Effector memory CD8-positive, alpha-beta T cell (primary cell): ENCODE measurements at regions not wholly inside any gene's neighbourhood (a gene's known extent, or its start where the extent isn't known, plus 50 kb on each side); places are given as distances from the start of the nearest gene placed in this dataset.
A peak's percentile ranks its signal among the peaks of the same experiment; 100 is the strongest.

Source experiments
- ATAC-seq: fragments of 150-1000 bp; cut with Tn5 transposase; replicated peaks from 2 replicates; pipeline ENCODE4 v1.10.0; 2021; ENCODE audit warnings: mild to moderate bottlenecking, moderate library complexity
- DNase-seq, 3 experiments: peaks; one replicate each; pipeline ENCODE4 v3.0.0; 2021
- H3K27ac Mint-ChIP-seq, 2 donors: one replicate each; pipeline ENCODE4 v1.8.0; 2022; ENCODE audit warnings: mild to moderate bottlenecking in 2 of 2, mixed read lengths in 2 of 2, moderate library complexity in 2 of 2
- H3K27me3 Mint-ChIP-seq, 2 donors: one replicate each; pipeline ENCODE4 v1.8.0; 2022; ENCODE audit warnings: mixed read lengths in 2 of 2
- H3K36me3 Mint-ChIP-seq: one replicate; pipeline ENCODE4 v1.8.0; 2022; ENCODE audit warnings: mild to moderate bottlenecking, moderate library complexity, mixed read lengths; ENCODE audit not compliant: insufficient read depth
- H3K4me1 Mint-ChIP-seq, 2 donors: one replicate each; pipeline ENCODE4 v1.8.0; 2022; ENCODE audit warnings: low read depth in 2 of 2, mixed read lengths in 2 of 2
- H3K4me3 Mint-ChIP-seq, 2 donors: one replicate each; pipeline ENCODE4 v1.8.0; 2022; ENCODE audit warnings: mild to moderate bottlenecking in 2 of 2, mixed read lengths in 2 of 2, moderate library complexity in 2 of 2
- H3K9me3 Mint-ChIP-seq, 2 donors: one replicate each; pipeline ENCODE4 v1.8.0; 2022; ENCODE audit warnings: mixed read lengths in 2 of 2

DNA sequence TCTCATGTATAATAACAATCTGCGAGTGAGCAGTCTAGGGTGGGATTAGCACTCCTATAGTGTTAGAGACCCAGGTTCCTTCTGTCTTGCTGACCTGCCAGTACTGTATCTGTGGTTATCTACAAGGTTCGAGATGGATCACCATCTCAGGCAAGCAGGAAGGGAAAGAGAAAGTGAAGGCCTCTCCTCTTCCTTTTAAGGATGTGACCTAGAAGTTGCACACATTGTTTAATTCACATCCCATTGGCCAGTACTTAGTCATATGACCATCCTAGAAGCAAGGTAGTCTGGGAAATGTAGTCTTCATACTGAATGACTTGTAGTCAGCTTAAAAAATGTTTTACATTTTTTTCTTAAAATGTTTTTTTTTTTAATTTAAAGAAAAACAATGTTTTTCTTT lies 168.6 kb downstream of the CARTPT start:
- Mint-ChIP-seq H3K4me1 (peaks cover 2 to 3% of the 10 kb centered on the region in 2 donors), H3K27ac (no peak overlapping the region), H3K4me3 (peak overlapping the region in 1 of 2 donors; percentile 9), H3K9me3 (peaks cover 2 to 6% of the 10 kb centered on the region in 2 donors), H3K27me3 (peaks cover 36 to 43% of the 10 kb centered on the region in 2 donors), H3K36me3 (no peaks in the 10 kb centered on the region)
- DNase-seq (peak in 2 of 3 experiments; percentile 5 to 22), ATAC-seq (peak; percentile 98)

DNA sequence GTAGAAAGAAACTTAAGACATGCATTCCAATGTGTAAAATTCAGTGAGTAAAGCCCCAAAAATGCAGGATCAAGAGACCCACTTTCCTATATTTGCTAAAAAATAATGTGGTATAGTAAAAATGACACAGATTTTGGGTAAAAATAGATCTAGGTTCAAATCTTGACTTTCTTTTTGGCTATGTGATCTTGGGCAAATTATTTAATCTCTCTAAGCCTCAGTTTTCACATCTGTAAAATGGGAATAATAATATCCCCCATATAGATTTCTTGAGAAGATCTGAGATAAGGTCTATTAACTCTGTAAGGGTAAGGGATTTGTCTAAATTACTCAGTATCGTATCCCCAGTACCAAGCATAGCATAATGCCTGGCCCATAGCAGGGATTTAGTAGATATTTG lies 172.3 kb downstream of the CARTPT start:
- H3K4me3 Mint-ChIP-seq, result no peak overlapping the region
- peaks cover 2 to 6% of the 10 kb centered on the region in 2 donors for H3K9me3 Mint-ChIP-seq
- ATAC-seq (no peak), DNase-seq (no peak)
- H3K27ac Mint-ChIP-seq, result no peak overlapping the region
- peaks cover 27 to 50% of the 10 kb centered on the region in 2 donors for H3K27me3 Mint-ChIP-seq
- H3K4me1 Mint-ChIP-seq, result peaks cover 2 to 3% of the 10 kb centered on the region in 2 donors
- no peaks in the 10 kb centered on the region for H3K36me3 Mint-ChIP-seq

DNA sequence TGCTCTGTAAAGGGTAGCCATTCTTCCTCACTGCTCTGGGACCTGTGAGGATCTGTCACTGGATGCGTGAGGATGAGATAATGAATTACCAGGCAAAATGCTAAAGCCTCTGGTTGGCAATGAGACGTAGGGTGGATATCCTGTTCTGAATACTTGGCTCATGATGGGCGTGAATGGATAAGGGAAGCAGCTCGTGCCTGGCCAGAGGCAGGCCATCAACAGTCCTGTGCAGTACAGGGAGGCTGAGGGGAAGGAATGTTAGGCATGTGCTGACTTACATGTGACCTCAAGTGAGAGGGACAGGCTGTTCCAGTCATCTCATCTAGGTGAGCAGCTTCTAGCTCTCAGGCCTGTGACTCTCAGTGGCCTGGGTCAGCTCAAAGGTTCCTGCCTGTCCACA lies 172.8 kb downstream of the CARTPT start:
- ATAC-seq (no peak), DNase-seq (no peak)
- peaks cover 2 to 6% of the 10 kb centered on the region in 2 donors for H3K9me3 Mint-ChIP-seq
- H3K36me3 Mint-ChIP-seq, result no peaks in the 10 kb centered on the region
- no peak overlapping the region for H3K27ac Mint-ChIP-seq
- peaks cover 2 to 3% of the 10 kb centered on the region in 2 donors for H3K4me1 Mint-ChIP-seq
- no peak overlapping the region for H3K4me3 Mint-ChIP-seq
- peaks cover 28 to 54% of the 10 kb centered on the region in 2 donors for H3K27me3 Mint-ChIP-seq

DNA sequence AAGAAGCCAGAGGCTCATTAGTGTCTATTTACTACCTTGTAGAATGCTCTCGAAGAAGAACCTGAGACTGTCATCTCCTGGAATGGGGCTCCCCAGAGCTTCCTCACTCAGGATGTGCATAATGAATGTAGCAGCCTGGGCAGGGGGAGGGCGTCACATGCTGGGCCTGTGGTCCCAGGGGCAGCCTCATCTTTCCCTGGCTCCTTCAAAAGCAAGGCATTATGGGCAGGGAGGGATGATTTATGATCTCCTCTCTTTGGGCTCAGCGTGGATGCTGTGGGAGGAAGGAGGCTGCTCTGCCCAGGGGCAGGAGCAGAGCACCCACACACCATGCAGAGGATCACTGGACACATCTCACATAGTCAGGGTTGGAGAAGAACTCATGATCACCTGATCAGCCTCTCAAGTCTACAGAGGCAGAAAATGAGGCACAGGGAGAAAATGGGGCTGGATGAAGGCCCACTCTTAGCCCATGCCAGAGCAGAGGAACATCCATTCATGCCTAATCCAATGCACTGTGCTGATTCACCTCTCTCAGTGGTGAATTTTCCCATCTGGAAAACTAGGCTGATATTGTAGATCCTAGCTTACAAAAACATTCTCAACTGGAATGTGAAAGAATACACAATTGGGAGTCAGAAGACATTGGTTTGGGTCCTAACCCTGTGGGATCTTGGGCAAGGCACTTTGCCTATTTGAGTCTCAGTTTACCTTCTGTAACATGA lies 173.7 kb downstream of the CARTPT start:
- Mint-ChIP-seq H3K36me3 (no peaks in the 10 kb centered on the region), H3K27ac (no peak overlapping the region), H3K9me3 (peaks cover 0 to 6% of the 10 kb centered on the region in 2 donors), H3K4me3 (no peak overlapping the region), H3K4me1 (peaks cover 2 to 3% of the 10 kb centered on the region in 2 donors), H3K27me3 (peaks cover 38 to 63% of the 10 kb centered on the region in 2 donors)
- ATAC-seq, result no peak
- DNase-seq, result no peak

DNA sequence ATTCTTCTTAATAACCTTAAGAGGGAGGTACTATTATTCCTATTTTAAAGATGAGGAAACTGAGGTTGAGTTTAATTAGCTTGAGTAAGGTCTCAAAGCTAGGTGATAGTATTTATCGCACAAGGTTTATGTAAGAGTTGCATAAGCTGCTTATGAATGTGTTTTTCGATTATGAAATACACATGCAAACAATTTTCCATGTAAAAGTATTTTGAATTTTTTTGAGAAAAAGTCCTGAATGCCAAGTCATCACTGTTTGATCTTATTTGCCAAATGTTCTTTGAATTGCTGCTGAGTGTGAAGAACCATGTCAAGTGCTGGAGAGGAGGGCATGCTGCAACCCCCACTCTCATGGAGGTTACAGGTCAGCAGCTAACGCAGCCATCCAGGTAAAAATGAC lies 174.4 kb downstream of the CARTPT start:
- Mint-ChIP-seq H3K4me1 (peaks cover 0 to under 1% of the 10 kb centered on the region in 2 donors), H3K27me3 (peaks cover 40 to 67% of the 10 kb centered on the region in 2 donors), H3K36me3 (no peaks in the 10 kb centered on the region), H3K4me3 (no peak overlapping the region), H3K9me3 (peaks cover 0 to under 1% of the 10 kb centered on the region in 2 donors), H3K27ac (no peak overlapping the region)
- ATAC-seq, result no peak
- no peak for DNase-seq

DNA sequence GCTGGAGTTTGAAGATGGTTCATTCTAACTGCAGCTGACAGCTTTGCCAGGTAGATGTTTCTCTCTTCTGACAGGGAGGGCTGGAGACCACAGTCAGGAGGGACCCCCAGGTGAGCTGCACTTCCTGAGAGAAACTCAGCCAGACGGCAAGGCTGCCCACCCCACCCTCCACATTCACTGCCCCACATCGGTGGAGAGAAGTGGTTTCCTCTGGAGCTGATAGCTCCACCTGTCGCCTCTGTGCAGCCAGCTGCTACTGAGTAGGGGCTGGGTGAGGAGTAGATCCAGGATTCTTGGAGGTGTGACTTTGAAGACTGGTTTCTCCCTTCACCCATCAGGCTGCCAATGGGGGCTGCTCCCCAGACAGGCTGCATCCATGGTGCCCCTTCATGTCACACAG lies 175.0 kb downstream of the CARTPT start:
- Mint-ChIP-seq H3K4me1 (no peaks in the 10 kb centered on the region), H3K36me3 (no peaks in the 10 kb centered on the region), H3K27me3 (peaks cover 40 to 73% of the 10 kb centered on the region in 2 donors), H3K4me3 (no peak overlapping the region), H3K9me3 (no peaks in the 10 kb centered on the region), H3K27ac (no peak overlapping the region)
- no peak for ATAC-seq
- DNase-seq, result no peak

DNA sequence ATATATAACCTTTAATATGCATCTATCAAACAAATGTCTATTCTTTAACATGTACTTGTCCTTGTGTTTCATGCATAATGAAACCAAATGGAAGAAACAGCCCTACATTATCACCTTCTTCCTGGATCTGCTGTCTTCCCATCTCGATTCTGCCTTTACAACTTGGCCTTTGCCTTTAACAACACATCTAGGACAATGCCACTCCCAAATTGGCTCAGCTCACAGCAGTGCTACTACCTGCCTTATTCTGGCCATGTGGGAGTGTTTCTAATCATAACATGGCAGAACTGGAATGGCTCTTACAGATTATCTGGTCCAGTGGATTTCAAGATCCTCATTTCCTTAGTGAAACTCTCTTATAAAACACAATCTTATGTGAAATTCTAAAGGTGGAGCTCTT lies 176.5 kb downstream of the CARTPT start:
- no peak for ATAC-seq

DNA sequence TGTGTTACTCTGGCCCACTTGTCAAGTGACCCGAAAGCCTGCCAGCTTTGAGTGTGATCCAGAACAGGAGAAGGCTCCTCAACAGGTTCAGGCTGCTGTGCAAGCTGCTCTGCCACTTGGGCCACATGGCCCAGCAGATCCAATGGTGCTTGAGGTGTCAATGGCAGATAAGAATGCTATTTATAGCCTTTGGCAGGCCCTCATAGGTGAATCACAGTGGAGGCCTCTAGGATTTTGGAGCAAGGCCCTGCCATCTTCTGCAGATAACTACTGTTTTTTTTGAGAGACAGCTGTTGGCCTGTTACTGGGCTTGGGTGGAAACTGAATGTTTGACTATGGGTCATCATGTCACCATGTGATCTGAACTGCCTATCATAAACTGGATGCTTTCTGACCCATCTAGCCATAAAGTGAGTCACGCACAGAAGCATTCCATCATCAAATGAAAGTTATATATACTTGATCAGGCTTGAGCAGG lies 180.8 kb downstream of the CARTPT start:
- Mint-ChIP-seq H3K36me3 (no peaks in the 10 kb centered on the region), H3K4me1 (no peaks in the 10 kb centered on the region)
- no peak for ATAC-seq

More for the DNA sequence above, 176.5 kb downstream of the CARTPT start:
- no peak for DNase-seq
- H3K4me1 Mint-ChIP-seq, result no peaks in the 10 kb centered on the region
- H3K9me3 Mint-ChIP-seq, result no peaks in the 10 kb centered on the region
- no peak overlapping the region for H3K4me3 Mint-ChIP-seq
- peaks cover 33 to 71% of the 10 kb centered on the region in 2 donors for H3K27me3 Mint-ChIP-seq
- H3K27ac Mint-ChIP-seq, result no peak overlapping the region
- no peaks in the 10 kb centered on the region for H3K36me3 Mint-ChIP-seq

DNA sequence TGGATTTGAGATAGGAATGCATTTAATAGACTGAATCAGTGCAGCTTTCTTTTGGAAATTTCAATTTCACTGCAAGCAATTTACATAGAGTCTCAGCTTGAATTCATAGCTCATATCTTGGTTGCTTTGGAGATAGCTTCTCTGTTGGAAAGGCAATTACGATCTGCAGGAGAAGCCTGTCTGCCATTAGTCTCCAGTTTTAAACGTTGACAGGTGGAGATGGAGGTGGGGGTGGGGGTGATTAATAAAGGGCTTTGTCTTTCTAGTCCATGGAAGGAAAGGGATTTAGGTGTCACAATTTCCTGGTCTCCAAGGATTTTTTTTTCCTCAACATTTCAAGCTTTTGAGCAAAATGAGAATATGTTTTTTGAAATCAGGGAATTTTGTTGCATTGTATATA lies 184.7 kb downstream of the CARTPT start:
- no peak overlapping the region for H3K27ac Mint-ChIP-seq

More for the DNA sequence above, 180.8 kb downstream of the CARTPT start:
- H3K4me3 Mint-ChIP-seq, result no peak overlapping the region
- peaks cover 45 to 73% of the 10 kb centered on the region in 2 donors for H3K27me3 Mint-ChIP-seq
- no peak overlapping the region for H3K27ac Mint-ChIP-seq
- DNase-seq, result no peak
- H3K9me3 Mint-ChIP-seq, result no peaks in the 10 kb centered on the region

DNA sequence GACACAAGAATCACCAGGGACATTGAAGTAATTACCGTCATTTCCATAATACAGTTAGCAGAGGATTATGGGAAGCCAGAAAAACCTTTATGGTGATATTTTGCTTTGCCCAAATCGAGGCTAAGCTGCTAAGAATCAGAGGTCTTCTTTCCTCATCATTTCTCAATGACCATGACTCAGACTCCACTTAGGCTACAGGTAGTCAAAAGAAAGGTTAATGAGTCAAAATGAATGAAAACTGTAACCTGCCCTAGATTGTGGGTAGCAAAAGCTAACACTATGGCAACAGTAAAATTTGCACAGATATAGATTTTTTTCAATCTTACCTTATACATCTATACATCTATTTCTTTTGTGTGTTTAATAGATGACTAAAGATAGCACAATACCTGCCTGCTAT lies 185.8 kb downstream of the CARTPT start:
- Mint-ChIP-seq H3K27ac (no peak overlapping the region), H3K9me3 (no peaks in the 10 kb centered on the region), H3K27me3 (peaks cover 45 to 58% of the 10 kb centered on the region in 2 donors), H3K4me1 (no peaks in the 10 kb centered on the region), H3K4me3 (no peak overlapping the region), H3K36me3 (no peaks in the 10 kb centered on the region)
- DNase-seq (no peak), ATAC-seq (no peak)

More for the DNA sequence above, 184.7 kb downstream of the CARTPT start:
- ATAC-seq (no peak), DNase-seq (no peak)
- H3K9me3 Mint-ChIP-seq, result no peaks in the 10 kb centered on the region
- H3K36me3 Mint-ChIP-seq, result no peaks in the 10 kb centered on the region
- H3K4me3 Mint-ChIP-seq, result no peak overlapping the region
- H3K27me3 Mint-ChIP-seq, result peaks cover 45 to 65% of the 10 kb centered on the region in 2 donors
- H3K4me1 Mint-ChIP-seq, result no peaks in the 10 kb centered on the region

DNA sequence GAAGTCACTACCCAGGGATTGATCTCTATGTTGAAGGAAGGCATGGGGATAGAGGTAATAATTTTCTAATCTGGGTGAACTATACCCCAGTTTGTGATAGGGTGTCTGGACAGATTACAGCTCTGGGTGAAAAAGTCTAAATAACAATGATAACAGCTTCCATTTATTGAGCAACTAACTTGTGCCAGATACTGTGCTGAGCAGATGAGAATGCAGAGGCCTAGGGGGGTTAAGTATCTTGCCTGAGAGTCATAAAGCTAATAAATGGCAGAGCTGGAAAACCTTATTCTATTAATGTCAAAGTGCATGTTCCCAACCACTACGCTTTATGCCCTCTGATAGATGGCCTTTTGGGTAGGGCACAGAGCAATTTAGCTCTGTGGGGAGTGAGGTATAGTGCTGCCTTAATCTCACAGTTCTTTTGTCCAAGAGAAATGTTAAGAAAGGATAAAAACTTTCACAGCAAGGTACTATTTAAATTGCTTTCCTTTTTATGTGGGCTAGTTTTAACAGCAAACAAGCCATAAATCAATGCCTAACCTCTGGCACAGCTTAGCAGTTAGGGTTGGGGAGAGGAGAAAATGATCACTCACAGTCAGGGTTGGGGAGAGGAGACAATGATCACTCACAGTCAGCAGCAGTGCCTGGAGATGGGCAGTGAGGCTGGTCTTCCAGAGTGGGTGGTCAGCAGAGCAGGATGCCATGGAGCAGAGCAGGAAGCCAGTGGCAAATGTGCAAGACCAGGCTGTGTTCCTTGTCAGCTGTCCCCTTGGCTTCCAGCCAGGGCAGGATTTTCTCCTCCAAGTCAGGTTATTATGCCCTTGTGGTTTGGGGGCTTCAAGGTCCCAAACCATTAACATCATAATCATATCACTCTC lies 187.0 kb downstream of the CARTPT start:
- H3K9me3 Mint-ChIP-seq, result no peaks in the 10 kb centered on the region
- DNase-seq, result no peak
- peaks cover 44 to 47% of the 10 kb centered on the region in 2 donors for H3K27me3 Mint-ChIP-seq
- H3K27ac Mint-ChIP-seq, result no peak overlapping the region
- no peaks in the 10 kb centered on the region for H3K36me3 Mint-ChIP-seq
- no peak overlapping the region for H3K4me3 Mint-ChIP-seq
- H3K4me1 Mint-ChIP-seq, result no peaks in the 10 kb centered on the region
- no peak for ATAC-seq

DNA sequence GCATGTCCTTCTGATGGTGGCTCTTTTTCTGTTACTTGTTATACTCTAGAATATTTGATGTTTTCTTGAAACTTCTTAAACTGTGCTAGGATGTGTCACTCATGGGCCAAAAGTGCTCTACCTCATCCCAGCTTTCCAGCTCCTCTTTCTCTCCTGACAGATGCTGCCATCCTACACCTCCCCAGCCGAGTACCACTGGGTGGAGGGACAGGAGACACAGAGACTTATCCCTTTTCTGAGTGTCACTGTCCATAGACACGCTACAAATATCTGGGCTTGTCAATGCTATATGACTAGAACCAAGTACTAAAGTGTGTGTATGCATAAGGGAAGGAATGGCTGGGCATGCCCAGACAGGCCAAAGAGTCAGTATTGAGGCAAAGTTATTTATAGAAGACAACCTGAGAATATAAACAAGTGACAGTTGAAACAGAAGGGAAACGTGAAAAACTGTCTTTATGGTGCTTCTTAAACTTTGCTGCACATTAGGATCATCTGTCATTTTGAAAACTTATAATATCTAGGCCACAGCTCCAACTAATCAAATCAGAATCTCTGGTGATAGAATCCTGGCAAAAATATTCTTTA lies 188.0 kb downstream of the CARTPT start:
- no peak for ATAC-seq
- no peaks in the 10 kb centered on the region for H3K9me3 Mint-ChIP-seq
- H3K27ac Mint-ChIP-seq, result no peak overlapping the region
- peaks cover 35 to 36% of the 10 kb centered on the region in 2 donors for H3K27me3 Mint-ChIP-seq
- no peaks in the 10 kb centered on the region for H3K4me1 Mint-ChIP-seq
- no peaks in the 10 kb centered on the region for H3K36me3 Mint-ChIP-seq
- no peak overlapping the region for H3K4me3 Mint-ChIP-seq
- no peak for DNase-seq

DNA sequence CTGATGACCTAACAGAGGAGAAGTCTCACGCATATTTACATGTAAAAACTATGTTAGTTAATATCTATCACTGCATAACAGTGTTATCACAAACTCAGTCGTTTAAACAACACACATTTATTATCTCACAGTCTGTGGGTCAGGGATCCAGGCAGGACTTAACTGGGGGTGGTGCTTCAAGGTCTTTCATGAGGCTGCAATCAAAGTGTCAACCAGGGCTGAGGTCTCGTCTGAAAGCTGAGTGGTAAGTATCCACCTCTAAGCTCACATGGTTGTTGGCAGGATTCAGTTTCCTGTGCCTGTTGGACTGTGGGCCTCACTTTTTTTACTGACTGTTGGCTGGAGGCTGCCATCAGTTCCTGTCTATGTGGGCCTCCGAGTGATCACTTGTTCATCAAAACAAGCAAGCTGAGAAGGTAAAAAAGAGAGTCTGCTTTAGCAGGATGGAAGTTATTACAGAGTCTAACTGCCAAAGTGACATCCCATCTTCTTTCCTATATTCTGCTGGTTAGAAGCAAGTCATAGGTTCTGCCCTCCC lies 188.6 kb downstream of the CARTPT start:
- Mint-ChIP-seq H3K27ac (no peak overlapping the region), H3K36me3 (no peaks in the 10 kb centered on the region), H3K4me3 (no peak overlapping the region), H3K4me1 (no peaks in the 10 kb centered on the region), H3K9me3 (no peaks in the 10 kb centered on the region), H3K27me3 (peaks cover 30 to 31% of the 10 kb centered on the region in 2 donors)
- ATAC-seq (no peak), DNase-seq (no peak)
